GM21390 (cell line): ENCODE measurements at regions not wholly inside any gene's neighbourhood (a gene's known extent, or its start where the extent isn't known, plus 50 kb on each side); places are given as distances from the start of the nearest gene placed in this dataset.

Experiments used
- ATAC-seq: cut with Tn5 transposase; IDR thresholded peaks from one replicate; pipeline ENCODE4 v1.9.1; 2021; ENCODE audit not compliant: unreplicated experiment

- no peak for ATAC-seq
Observed at GRCh38 chr1:113255720-113256347, 134.5 kb upstream of the MAGI3 start.

- ATAC-seq, result no peak
Observed at GRCh38 chr1:113256348-113256729, 134.0 kb upstream of the MAGI3 start.

- no peak for ATAC-seq
Observed at GRCh38 chr1:113259988-113260387, 130.3 kb upstream of the MAGI3 start.

- ATAC-seq, result no peak
Observed at GRCh38 chr1:113265196-113265595, 125.1 kb upstream of the MAGI3 start.

- ATAC-seq, result no peak
Observed at GRCh38 chr1:113266788-113267187, 123.5 kb upstream of the MAGI3 start.

GRCh38 chr1:113269168-113269963 is 120.9 kb upstream of the MAGI3 start:
- ATAC-seq, result no peak

- ATAC-seq, result no peak
Observed at GRCh38 chr1:113271039-113271438, 119.3 kb upstream of the MAGI3 start.

- no peak for ATAC-seq
Observed at GRCh38 chr1:113275083-113275482, 115.2 kb upstream of the MAGI3 start.

- no peak for ATAC-seq
Observed at GRCh38 chr1:113275691-113276090, 114.6 kb upstream of the MAGI3 start.

GRCh38 chr1:113276507-113276906 is 113.8 kb upstream of the MAGI3 start:
- ATAC-seq, result no peak

GRCh38 chr1:113278371-113278770 is 111.9 kb upstream of the MAGI3 start:
- no peak for ATAC-seq

GRCh38 chr1:113278777-113279176 is 111.5 kb upstream of the MAGI3 start:
- no peak for ATAC-seq

GRCh38 chr1:113279776-113280391 is 110.4 kb upstream of the MAGI3 start:
- no peak for ATAC-seq

GRCh38 chr1:113280581-113280980 is 109.7 kb upstream of the MAGI3 start:
- ATAC-seq, result no peak

GRCh38 chr1:113281550-113281949 is 108.8 kb upstream of the MAGI3 start:
- no peak for ATAC-seq

- ATAC-seq, result no peak
Observed at GRCh38 chr1:113282008-113282892, 108.1 kb upstream of the MAGI3 start.

- ATAC-seq, result no peak
Observed at GRCh38 chr1:113282893-113283285, 107.4 kb upstream of the MAGI3 start.

GRCh38 chr1:113283914-113284313 is 106.4 kb upstream of the MAGI3 start:
- no peak for ATAC-seq

- ATAC-seq, result no peak
Observed at GRCh38 chr1:113286156-113286555, 104.2 kb upstream of the MAGI3 start.

- no peak for ATAC-seq
Observed at GRCh38 chr1:113291777-113292602, 98.3 kb upstream of the MAGI3 start.
